GM12878 (cell line): ENCODE measurements at regions not wholly inside any gene's neighbourhood (a gene's known extent, or its start where the extent isn't known, plus 50 kb on each side); places are given as distances from the start of the nearest gene placed in this dataset.

Experiments used
- ATAC-seq: fragments of 200-7000 bp; cut with Tn5 transposase; 3 replicates; pipeline ENCODE4 v1.9.1; 2020; ENCODE audit warnings: mild to moderate bottlenecking, moderate library complexity
- BruUV-seq: library from RNA; stranded (reverse); fragments of 400-500 nt; replicated peaks from 2 replicates; lab custom pipeline; 2021; lab: Mats Ljungman, UMichigan
- CTCF ChIA-PET: fragments of 300-600 bp; sonication (Branson Sonifier 250); formaldehyde crosslinking; extraction: SDS; loops from one replicate; lab custom pipeline; 2021; ENCODE audit warnings: inconsistent platforms; lab: Yijun Ruan, JAX
- POLR2A ChIA-PET: fragments of 350-600 bp; formaldehyde crosslinking; extraction: SDS; loops from one replicate; lab custom pipeline; 2021; ENCODE audit warnings: inconsistent platforms; lab: Charles Lee
- RAD21 ChIA-PET: fragments of 300-600 bp; sonication (Branson Sonifier 250); formaldehyde crosslinking; loops from one replicate; lab custom pipeline; 2023; ENCODE audit warnings: antibody characterized with exemption; ENCODE audit not compliant: unreplicated experiment; lab: Charles Lee
- SMC1A ChIA-PET: fragments of 300-600 bp; sonication (Branson Sonifier 250); formaldehyde crosslinking; loops from one replicate; lab custom pipeline; 2023; ENCODE audit not compliant: unreplicated experiment, uncharacterized antibody; lab: Charles Lee
- DNase-seq: peaks from one replicate; pipeline ENCODE4 v3.0.0-alpha.2; 2011; ENCODE audit warnings: low read depth, low spot score
- FAIRE-seq: peaks from 3 replicates; lab custom pipeline; 2011; peaks lifted over from hg19 to GRCh38; lab: Jason Lieb, UNC
- H2AFZ ChIP-seq: 2 replicates; pipeline ENCODE4 v1.6.0; 2011; ENCODE audit warnings: low read depth, low read length, control low read depth; ENCODE audit not compliant: control insufficient read depth
- H3K27ac ChIP-seq: 2 replicates; pipeline ENCODE4 v1.5.1; 2011; ENCODE audit warnings: control low read depth; ENCODE audit not compliant: control insufficient read depth, insufficient read depth
- H3K27me3 ChIP-seq, 2 experiments: replicated peaks in 1 of 2; 2 replicates each; pipeline versions ENCODE4 v1.6.0 to v1.6.1; 2011; ENCODE audit warnings: low read length in 1 of 2; ENCODE audit not compliant: control insufficient read depth in 2 of 2, insufficient read depth in 2 of 2
- H3K36me3 ChIP-seq, 2 experiments: 2 replicates each; pipeline ENCODE4 v1.5.1; 2011; ENCODE audit warnings: low read length in 1 of 2; ENCODE audit not compliant: control insufficient read depth in 2 of 2, insufficient read depth in 2 of 2
- H3K4me1 ChIP-seq: 2 replicates; pipeline ENCODE4 v1.6.1; 2011; ENCODE audit warnings: mild to moderate bottlenecking, low read length, moderate library complexity, mixed read lengths; ENCODE audit not compliant: control insufficient read depth, insufficient read depth
- H3K4me2 ChIP-seq: 2 replicates; pipeline ENCODE4 v1.6.0; 2011; ENCODE audit warnings: control low read depth; ENCODE audit not compliant: control insufficient read depth, insufficient read depth
- H3K4me3 ChIP-seq: fragments of 200-600 bp; sonication (generic); 2 replicates; pipeline ENCODE4 v1.5.1; 2016
- H3K79me2 ChIP-seq: 2 replicates; pipeline ENCODE4 v1.6.0; 2011; ENCODE audit warnings: low read length; ENCODE audit not compliant: control insufficient read depth, insufficient read depth
- H3K9ac ChIP-seq: 2 replicates; pipeline ENCODE4 v1.8.0; 2011; ENCODE audit warnings: low read length, control low read depth, mixed read lengths; ENCODE audit not compliant: control insufficient read depth, insufficient read depth
- H3K9me3 ChIP-seq: replicated peaks from 3 replicates; pipeline ENCODE4 v1.5.1; 2011; ENCODE audit warnings: mild to moderate bottlenecking, low read length; ENCODE audit not compliant: control insufficient read depth, insufficient read depth
- H4K20me1 ChIP-seq: 2 replicates; pipeline ENCODE4 v1.6.0; 2011; ENCODE audit not compliant: control insufficient read depth, insufficient read depth
- ASH2L ChIP-seq: fragments of 300-600, 200-600 bp; sonication (generic); IDR thresholded peaks from 2 replicates; pipeline ENCODE4 v1.6.1; 2017; ENCODE audit warnings: low read depth, mild to moderate bottlenecking, borderline replicate concordance
- FOXK2 ChIP-seq: fragments of 450-650 bp; IDR thresholded peaks from 2 replicates; pipeline ENCODE4 v1.6.1; 2017; ENCODE audit warnings: mild to moderate bottlenecking, moderate library complexity
- HDGF ChIP-seq: fragments of 450-650 bp; IDR thresholded peaks from 2 replicates; pipeline ENCODE4 v1.6.1; 2016; ENCODE audit warnings: antibody characterized with exemption
- MTA3 ChIP-seq: IDR thresholded peaks from 2 replicates; pipeline ENCODE4 v1.6.1; 2012; ENCODE audit warnings: low read length, inconsistent platforms, borderline replicate concordance
- NR2F1 ChIP-seq: fragments of 450-650 bp; conservative IDR thresholded peaks from 2 replicates; pipeline ENCODE4 v1.6.1; 2017; ENCODE audit warnings: mild to moderate bottlenecking
- PAX5 ChIP-seq: IDR thresholded peaks from 2 replicates; pipeline ENCODE4 v1.6.1; 2011; ENCODE audit warnings: low read depth, low read length, borderline replicate concordance
- SMARCA5 ChIP-seq: fragments of 450-650 bp; IDR thresholded peaks from 2 replicates; pipeline ENCODE4 v1.6.1; 2017; ENCODE audit warnings: mild to moderate bottlenecking
- SPI1 ChIP-seq: IDR thresholded peaks from 2 replicates; pipeline ENCODE4 v1.6.1; 2011; ENCODE audit warnings: low read depth, mild to moderate bottlenecking, low read length, moderate library complexity, borderline replicate concordance; ENCODE audit not compliant: insufficient read depth
- STAT3 ChIP-seq: IDR thresholded peaks from 2 replicates; pipeline ENCODE4 v1.6.1; 2011; ENCODE audit warnings: low read depth, low read length, improper control_type of control experiment
- SUPT20H ChIP-seq: IDR thresholded peaks from 2 replicates; pipeline ENCODE4 v1.6.1; 2011; ENCODE audit warnings: low read depth, mild to moderate bottlenecking, low read length, moderate library complexity, borderline replicate concordance; ENCODE audit not compliant: control insufficient read depth
- WRNIP1 ChIP-seq: IDR thresholded peaks from 2 replicates; pipeline ENCODE4 v1.6.1; 2011; ENCODE audit warnings: low read depth, low read length, improper control_type of control experiment, borderline replicate concordance
- ZSCAN29 ChIP-seq: fragments of 450-650 bp; IDR thresholded peaks from 2 replicates; pipeline ENCODE4 v1.6.1; 2017; ENCODE audit warnings: mild to moderate bottlenecking, moderate library complexity
- WGBS: methylation state at CpG from one replicate; pipeline ENCODE4 v1.1.6; 2016; ENCODE audit warnings: low lambda C conversion rate; ENCODE audit not compliant: insufficient replicate concordance, insufficient coverage; ENCODE audit errors: missing lambda C conversion rate; 5-methylcytosine and 5-hydroxymethylcytosine counted together
- in situ Hi-C: fragments of 300-500 bp; cut with MboI; formaldehyde crosslinking; loops from 9 replicates; pipeline ENCODE4 v1.14.3; 2018; ENCODE audit warnings: mixed read lengths
- intact Hi-C: fragments of 100-400 bp; cut with micrococcal nuclease; formaldehyde crosslinking; loops from one replicate; pipeline ENCODE4 v1.14.2; 2022; ENCODE audit not compliant: unreplicated experiment
- TF ChIP-seq, protein P1 (sequence below): fragments of 450-650 bp; IDR thresholded peaks from 2 replicates; pipeline ENCODE4 v1.6.1; 2016; ENCODE audit warnings: mild to moderate bottlenecking
- TF ChIP-seq, protein P2 (sequence below): IDR thresholded peaks from 2 replicates; pipeline ENCODE4 v1.6.1; 2012; ENCODE audit warnings: low read depth, low read length, improper control_type of control experiment
- TF ChIP-seq, protein P3 (sequence below): IDR thresholded peaks from 2 replicates; pipeline ENCODE4 v1.6.1; 2011; ENCODE audit warnings: borderline replicate concordance, low read depth, mild to moderate bottlenecking, moderate library complexity, mixed read lengths, low read length; ENCODE audit not compliant: insufficient read depth; ENCODE audit errors: extremely low read length
- TF ChIP-seq, protein P4 (sequence below): fragments of 450-650 bp; IDR thresholded peaks from 2 replicates; pipeline ENCODE4 v1.6.1; 2016; ENCODE audit warnings: mild to moderate bottlenecking

DNA sequence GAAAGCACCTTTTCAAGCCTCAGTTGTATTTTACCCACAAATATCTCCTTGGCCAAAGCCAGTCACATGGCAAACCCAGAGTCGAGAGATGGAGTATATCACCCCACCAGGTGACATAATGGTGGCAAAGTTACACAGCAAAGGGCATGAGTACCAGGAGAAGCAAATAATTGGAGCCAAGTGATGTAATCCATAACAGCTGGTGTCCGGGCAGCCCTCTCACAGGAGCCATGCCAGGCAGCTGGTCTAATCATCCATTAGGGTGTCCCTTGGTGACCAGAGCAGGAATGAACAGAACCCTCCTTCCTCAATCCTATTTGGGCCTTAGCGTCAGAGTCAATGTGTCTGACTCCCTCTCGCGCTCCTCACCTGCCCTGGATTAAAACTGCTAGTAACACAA lies 272.1 kb downstream of the LRFN2 start:
- H3K4me2 ChIP-seq: no peak overlapping the region
- FAIRE-seq (no peak), DNase-seq (no peak), ATAC-seq (no peak)
- H4K20me1 ChIP-seq: no peaks in the 10 kb centered on the region
- no peak overlapping the region for H3K9ac ChIP-seq
- ChIA-PET RAD21 (interaction anchor here (0.9 kb wide), 1 partner anchor 334 kb away, joined by 3 read pairs; no protein-coding TSS in a partner anchor), POLR2A (no interaction called here), SMC1A (interaction anchor here (0.8 to 1.6 kb wide), 4 partner anchors 16 to 331 kb away, joined by 3 read pairs; no protein-coding TSS in a partner anchor), CTCF (interaction anchor here (0.8 to 1.3 kb wide), 2 partner anchors 76 to 449 kb away, joined by 4 read pairs; no protein-coding TSS in a partner anchor)
- H3K27me3 ChIP-seq: peaks cover 1 to 3% of the 10 kb centered on the region in 2 experiments; a peak in 3 of 4 replicates
- H3K79me2 ChIP-seq: no peaks in the 10 kb centered on the region
- TF ChIP-seq NR2F1 (no peak), ZSCAN29 (no peak), ASH2L (no peak), SPI1 (no peak), MTA3 (no peak), SMARCA5 (no peak), STAT3 (no peak), PAX5 (no peak), HDGF (no peak), FOXK2 (no peak), WRNIP1 (no peak), SUPT20H (no peak)
- TF ChIP-seq, protein P1, sequence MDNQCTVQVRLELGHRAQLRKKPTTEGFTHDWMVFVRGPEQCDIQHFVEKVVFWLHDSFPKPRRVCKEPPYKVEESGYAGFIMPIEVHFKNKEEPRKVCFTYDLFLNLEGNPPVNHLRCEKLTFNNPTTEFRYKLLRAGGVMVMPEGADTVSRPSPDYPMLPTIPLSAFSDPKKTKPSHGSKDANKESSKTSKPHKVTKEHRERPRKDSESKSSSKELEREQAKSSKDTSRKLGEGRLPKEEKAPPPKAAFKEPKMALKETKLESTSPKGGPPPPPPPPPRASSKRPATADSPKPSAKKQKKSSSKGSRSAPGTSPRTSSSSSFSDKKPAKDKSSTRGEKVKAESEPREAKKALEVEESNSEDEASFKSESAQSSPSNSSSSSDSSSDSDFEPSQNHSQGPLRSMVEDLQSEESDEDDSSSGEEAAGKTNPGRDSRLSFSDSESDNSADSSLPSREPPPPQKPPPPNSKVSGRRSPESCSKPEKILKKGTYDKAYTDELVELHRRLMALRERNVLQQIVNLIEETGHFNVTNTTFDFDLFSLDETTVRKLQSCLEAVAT: no peak
- TF ChIP-seq, protein P2, sequence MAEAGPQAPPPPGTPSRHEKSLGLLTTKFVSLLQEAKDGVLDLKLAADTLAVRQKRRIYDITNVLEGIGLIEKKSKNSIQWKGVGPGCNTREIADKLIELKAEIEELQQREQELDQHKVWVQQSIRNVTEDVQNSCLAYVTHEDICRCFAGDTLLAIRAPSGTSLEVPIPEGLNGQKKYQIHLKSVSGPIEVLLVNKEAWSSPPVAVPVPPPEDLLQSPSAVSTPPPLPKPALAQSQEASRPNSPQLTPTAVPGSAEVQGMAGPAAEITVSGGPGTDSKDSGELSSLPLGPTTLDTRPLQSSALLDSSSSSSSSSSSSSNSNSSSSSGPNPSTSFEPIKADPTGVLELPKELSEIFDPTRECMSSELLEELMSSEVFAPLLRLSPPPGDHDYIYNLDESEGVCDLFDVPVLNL: no peak
- TF ChIP-seq, protein P3, sequence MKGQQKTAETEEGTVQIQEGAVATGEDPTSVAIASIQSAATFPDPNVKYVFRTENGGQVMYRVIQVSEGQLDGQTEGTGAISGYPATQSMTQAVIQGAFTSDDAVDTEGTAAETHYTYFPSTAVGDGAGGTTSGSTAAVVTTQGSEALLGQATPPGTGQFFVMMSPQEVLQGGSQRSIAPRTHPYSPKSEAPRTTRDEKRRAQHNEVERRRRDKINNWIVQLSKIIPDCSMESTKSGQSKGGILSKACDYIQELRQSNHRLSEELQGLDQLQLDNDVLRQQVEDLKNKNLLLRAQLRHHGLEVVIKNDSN: no peak
- TF ChIP-seq, protein P4, sequence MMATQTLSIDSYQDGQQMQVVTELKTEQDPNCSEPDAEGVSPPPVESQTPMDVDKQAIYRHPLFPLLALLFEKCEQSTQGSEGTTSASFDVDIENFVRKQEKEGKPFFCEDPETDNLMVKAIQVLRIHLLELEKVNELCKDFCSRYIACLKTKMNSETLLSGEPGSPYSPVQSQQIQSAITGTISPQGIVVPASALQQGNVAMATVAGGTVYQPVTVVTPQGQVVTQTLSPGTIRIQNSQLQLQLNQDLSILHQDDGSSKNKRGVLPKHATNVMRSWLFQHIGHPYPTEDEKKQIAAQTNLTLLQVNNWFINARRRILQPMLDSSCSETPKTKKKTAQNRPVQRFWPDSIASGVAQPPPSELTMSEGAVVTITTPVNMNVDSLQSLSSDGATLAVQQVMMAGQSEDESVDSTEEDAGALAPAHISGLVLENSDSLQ: no peak
- no peak overlapping the region for H3K27ac ChIP-seq
- in situ Hi-C loops (no loop called here), intact Hi-C loops (no loop called here)
- no TSS peak for BruUV-seq
- H3K4me3 ChIP-seq: no peak overlapping the region
- H2AFZ ChIP-seq: no peak overlapping the region
- H3K4me1 ChIP-seq: no peaks in the 10 kb centered on the region
- 42% methylated on average over 5 of the region's 5 CpGs for WGBS
- no peaks in the 10 kb centered on the region for H3K36me3 ChIP-seq
- H3K9me3 ChIP-seq: no peaks in the 10 kb centered on the region
